DOHH2 (cell line): ENCODE measurements at regions not wholly inside any gene's neighbourhood (a gene's known extent, or its start where the extent isn't known, plus 50 kb on each side); places are given as distances from the start of the nearest gene placed in this dataset.

Source experiments
- H3F3A ChIP-seq: fragments of 200-600 bp; sonication (generic), shearing (Covaris generic); 2 replicates; pipeline ENCODE4 v1.6.0; 2016; ENCODE audit warnings: antibody characterized with exemption, mild to moderate bottlenecking; ENCODE audit not compliant: control insufficient read depth, insufficient read depth
- H3K27ac ChIP-seq: fragments of 200-600 bp; sonication (generic); 2 replicates; pipeline ENCODE4 v1.5.1; 2014; ENCODE audit warnings: low read depth, mild to moderate bottlenecking, low read length, moderate library complexity
- H3K27me3 ChIP-seq: fragments of 200-600 bp; sonication (generic); 2 replicates; pipeline ENCODE4 v1.6.1; 2014; ENCODE audit warnings: mild to moderate bottlenecking, low read length, mixed read lengths; ENCODE audit not compliant: control insufficient read depth
- H3K36me3 ChIP-seq: fragments of 200-600 bp; sonication (generic); 2 replicates; pipeline ENCODE4 v1.6.1; 2014; ENCODE audit warnings: mild to moderate bottlenecking, low read length, moderate library complexity, mixed read lengths; ENCODE audit not compliant: control insufficient read depth
- H3K4me1 ChIP-seq: fragments of 200-600 bp; sonication (generic); 2 replicates; pipeline ENCODE4 v1.6.1; 2014; ENCODE audit warnings: mild to moderate bottlenecking, low read length, mixed read lengths; ENCODE audit not compliant: control insufficient read depth
- H3K4me2 ChIP-seq: fragments of 200-600 bp; sonication (generic); 2 replicates; pipeline ENCODE4 v1.6.0; 2014; ENCODE audit warnings: mild to moderate bottlenecking, low read length, moderate library complexity
- H3K4me3 ChIP-seq: fragments of 200-600 bp; sonication (generic); 2 replicates; pipeline ENCODE4 v1.5.1; 2014; ENCODE audit warnings: mild to moderate bottlenecking, low read length, mixed read lengths
- H3K79me2 ChIP-seq: fragments of 200-600 bp; sonication (generic); 2 replicates; pipeline ENCODE4 v1.6.1; 2014; ENCODE audit warnings: mild to moderate bottlenecking, low read length, mixed read lengths; ENCODE audit not compliant: control insufficient read depth
- H3K9me2 ChIP-seq: fragments of 200-600 bp; sonication (generic); replicated peaks from 2 replicates; pipeline ENCODE4 v1.6.1; 2014; ENCODE audit warnings: mild to moderate bottlenecking, low read length, mixed read lengths; ENCODE audit not compliant: control insufficient read depth
- H3K9me3 ChIP-seq: fragments of 200-600 bp; sonication (generic); 2 replicates; pipeline ENCODE4 v1.6.1; 2014; ENCODE audit warnings: antibody characterized with exemption, low read length, mixed read lengths; ENCODE audit not compliant: control insufficient read depth, insufficient read depth
- H4K20me1 ChIP-seq: fragments of 200-600 bp; sonication (generic); 2 replicates; pipeline ENCODE4 v1.6.0; 2014; ENCODE audit warnings: low read depth, mild to moderate bottlenecking, antibody characterized with exemption, low read length, moderate library complexity; ENCODE audit not compliant: control insufficient read depth, insufficient read depth
- EZH2phosphoT487 ChIP-seq: fragments of 200-600 bp; sonication (generic); IDR thresholded peaks from 2 replicates; pipeline ENCODE4 v1.6.1; 2017; ENCODE audit warnings: borderline replicate concordance, mild to moderate bottlenecking, antibody characterized with exemption, low read length, moderate library complexity, mixed read lengths
- TF ChIP-seq, protein P1 (sequence below): fragments of 200-600 bp; sonication (generic); IDR thresholded peaks from one replicate; pipeline ENCODE4 v1.5.1; 2014; ENCODE audit warnings: antibody characterized with exemption, mild to moderate bottlenecking, low read depth, low read length; ENCODE audit not compliant: poor library complexity, severe bottlenecking

DNA sequence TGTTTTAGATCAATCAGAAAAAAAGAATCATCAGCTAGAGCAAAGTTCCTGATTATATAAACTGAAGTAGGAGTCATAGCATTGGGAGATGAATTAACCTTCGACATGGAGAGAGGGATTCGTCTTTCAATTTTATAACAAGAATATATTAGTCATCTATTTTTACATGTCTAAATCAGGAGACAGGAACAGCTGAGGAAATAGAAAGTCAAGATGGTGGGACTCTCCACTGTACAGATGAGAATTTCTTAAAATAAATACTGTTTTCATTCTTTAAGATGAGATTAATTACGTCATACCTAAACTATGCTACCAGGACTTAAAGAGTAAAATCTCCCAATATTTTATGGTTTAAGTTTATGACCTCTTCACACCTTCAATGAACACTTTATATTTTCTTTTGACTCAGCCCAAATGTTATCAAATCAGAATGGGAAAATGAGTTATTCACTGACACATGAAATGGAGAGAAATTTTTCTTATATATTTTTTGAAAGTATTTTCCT lies 1137.7 kb downstream of the EPHA7 start:
- Histone ChIP-seq H4K20me1 (no peaks in the 10 kb centered on the region), H3K4me2 (no peak overlapping the region), H3K27me3 (no peaks in the 10 kb centered on the region), H3F3A (no peaks in the 10 kb centered on the region), H3K4me1 (no peaks in the 10 kb centered on the region), H3K27ac (no peak overlapping the region), H3K9me2 (no peaks in the 10 kb centered on the region), H3K36me3 (no peaks in the 10 kb centered on the region), H3K79me2 (no peaks in the 10 kb centered on the region), H3K4me3 (no peak overlapping the region), H3K9me3 (no peaks in the 10 kb centered on the region)
- TF ChIP-seq EZH2phosphoT487, result no peak
- TF ChIP-seq, protein P1, sequence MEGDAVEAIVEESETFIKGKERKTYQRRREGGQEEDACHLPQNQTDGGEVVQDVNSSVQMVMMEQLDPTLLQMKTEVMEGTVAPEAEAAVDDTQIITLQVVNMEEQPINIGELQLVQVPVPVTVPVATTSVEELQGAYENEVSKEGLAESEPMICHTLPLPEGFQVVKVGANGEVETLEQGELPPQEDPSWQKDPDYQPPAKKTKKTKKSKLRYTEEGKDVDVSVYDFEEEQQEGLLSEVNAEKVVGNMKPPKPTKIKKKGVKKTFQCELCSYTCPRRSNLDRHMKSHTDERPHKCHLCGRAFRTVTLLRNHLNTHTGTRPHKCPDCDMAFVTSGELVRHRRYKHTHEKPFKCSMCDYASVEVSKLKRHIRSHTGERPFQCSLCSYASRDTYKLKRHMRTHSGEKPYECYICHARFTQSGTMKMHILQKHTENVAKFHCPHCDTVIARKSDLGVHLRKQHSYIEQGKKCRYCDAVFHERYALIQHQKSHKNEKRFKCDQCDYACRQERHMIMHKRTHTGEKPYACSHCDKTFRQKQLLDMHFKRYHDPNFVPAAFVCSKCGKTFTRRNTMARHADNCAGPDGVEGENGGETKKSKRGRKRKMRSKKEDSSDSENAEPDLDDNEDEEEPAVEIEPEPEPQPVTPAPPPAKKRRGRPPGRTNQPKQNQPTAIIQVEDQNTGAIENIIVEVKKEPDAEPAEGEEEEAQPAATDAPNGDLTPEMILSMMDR, result no peak

DNA sequence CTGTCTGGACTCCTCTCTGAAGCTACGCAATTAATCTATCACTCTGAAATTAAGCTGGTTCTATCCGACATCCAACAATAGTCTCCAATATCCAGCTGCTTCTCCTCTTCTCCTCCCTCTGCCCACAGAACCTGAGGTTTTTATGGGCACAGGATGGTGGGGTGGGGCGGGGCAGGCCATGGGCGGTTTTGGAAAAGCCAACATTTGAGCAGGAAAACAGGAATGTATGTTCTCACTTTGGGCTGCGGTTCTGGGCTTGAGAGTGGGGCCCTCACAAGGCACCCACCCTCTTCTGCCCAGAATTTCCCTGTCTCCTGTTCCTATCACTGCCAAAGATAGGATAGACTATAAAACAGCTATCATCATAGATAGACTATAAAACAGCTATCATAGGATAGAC lies 1144.2 kb downstream of the EPHA7 start:
- Histone ChIP-seq H3K79me2 (no peaks in the 10 kb centered on the region), H3K27ac (no peak overlapping the region), H3K36me3 (no peaks in the 10 kb centered on the region), H3K4me3 (no peak overlapping the region), H3K4me2 (no peak overlapping the region), H3F3A (no peaks in the 10 kb centered on the region), H3K9me3 (no peaks in the 10 kb centered on the region), H4K20me1 (no peaks in the 10 kb centered on the region), H3K27me3 (no peaks in the 10 kb centered on the region), H3K9me2 (no peaks in the 10 kb centered on the region), H3K4me1 (no peaks in the 10 kb centered on the region)
- TF ChIP-seq EZH2phosphoT487, result no peak
- TF ChIP-seq, protein P1, result no peak

DNA sequence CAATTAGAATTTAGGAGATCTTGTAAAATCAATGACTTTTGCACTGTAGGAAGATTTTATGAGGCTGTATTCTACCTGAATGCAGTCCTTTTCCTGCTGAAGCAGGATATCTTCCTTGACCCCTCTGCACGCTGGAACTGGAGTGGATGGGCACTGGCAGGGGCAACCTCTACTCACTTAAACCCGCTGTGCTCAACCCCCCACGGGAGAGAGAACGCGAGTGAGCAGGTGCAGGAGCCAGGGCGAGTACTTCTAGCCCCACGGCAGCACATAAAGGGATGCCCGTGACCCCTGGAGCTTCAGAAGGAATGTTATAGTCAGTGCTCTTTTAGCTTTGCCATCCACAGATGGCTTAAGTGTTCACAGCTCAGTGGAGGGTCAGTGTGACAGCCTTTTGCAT lies 1144.8 kb downstream of the EPHA7 start:
- Histone ChIP-seq H3K4me3 (no peak overlapping the region), H3K9me2 (no peaks in the 10 kb centered on the region), H3K9me3 (no peaks in the 10 kb centered on the region), H3K27ac (no peak overlapping the region), H3K4me1 (no peaks in the 10 kb centered on the region), H3K4me2 (no peak overlapping the region), H3F3A (no peaks in the 10 kb centered on the region), H3K79me2 (no peaks in the 10 kb centered on the region), H3K27me3 (no peaks in the 10 kb centered on the region), H4K20me1 (no peaks in the 10 kb centered on the region), H3K36me3 (no peaks in the 10 kb centered on the region)
- TF ChIP-seq, protein P1, result no peak
- TF ChIP-seq EZH2phosphoT487, result no peak
